ENCODE measurements at regions not wholly inside any gene's neighbourhood (a gene's known extent, or its start where the extent isn't known, plus 50 kb on each side); places are given as distances from the start of the nearest gene placed in this dataset.

DNA sequence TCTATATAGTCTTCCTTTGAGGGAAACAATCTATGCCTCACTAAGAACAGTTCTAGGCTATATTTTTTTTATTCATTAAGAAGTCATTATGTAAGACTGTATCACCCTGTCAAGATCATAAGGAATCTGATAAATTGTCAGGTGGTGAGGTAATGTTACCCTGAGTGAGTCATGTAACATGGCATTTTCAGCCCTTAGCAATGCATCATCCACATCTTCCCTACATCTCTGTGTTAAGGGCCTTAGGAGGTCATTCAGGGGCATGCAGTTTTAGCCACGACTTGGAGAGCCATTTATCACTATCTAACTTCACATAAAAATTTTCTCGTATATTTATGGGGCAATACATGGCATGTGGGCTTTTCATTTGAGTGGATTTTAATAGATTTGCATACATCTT is 924.5 kb upstream of the MBL2 start:
- TF ChIP-seq EZH2phosphoT487 (conservative IDR thresholded peaks at IDR 0.05; ENCODE audit: low read length), result no peak
- TF ChIP-seq, protein P1, sequence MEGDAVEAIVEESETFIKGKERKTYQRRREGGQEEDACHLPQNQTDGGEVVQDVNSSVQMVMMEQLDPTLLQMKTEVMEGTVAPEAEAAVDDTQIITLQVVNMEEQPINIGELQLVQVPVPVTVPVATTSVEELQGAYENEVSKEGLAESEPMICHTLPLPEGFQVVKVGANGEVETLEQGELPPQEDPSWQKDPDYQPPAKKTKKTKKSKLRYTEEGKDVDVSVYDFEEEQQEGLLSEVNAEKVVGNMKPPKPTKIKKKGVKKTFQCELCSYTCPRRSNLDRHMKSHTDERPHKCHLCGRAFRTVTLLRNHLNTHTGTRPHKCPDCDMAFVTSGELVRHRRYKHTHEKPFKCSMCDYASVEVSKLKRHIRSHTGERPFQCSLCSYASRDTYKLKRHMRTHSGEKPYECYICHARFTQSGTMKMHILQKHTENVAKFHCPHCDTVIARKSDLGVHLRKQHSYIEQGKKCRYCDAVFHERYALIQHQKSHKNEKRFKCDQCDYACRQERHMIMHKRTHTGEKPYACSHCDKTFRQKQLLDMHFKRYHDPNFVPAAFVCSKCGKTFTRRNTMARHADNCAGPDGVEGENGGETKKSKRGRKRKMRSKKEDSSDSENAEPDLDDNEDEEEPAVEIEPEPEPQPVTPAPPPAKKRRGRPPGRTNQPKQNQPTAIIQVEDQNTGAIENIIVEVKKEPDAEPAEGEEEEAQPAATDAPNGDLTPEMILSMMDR (IDR thresholded peaks at IDR 0.05; ENCODE audit: insufficient read depth, low read length, poor library complexity, severe bottlenecking), result no peak
- H3K9ac ChIP-seq (ENCODE audit: low read length), result no peak overlapping the region

DNA sequence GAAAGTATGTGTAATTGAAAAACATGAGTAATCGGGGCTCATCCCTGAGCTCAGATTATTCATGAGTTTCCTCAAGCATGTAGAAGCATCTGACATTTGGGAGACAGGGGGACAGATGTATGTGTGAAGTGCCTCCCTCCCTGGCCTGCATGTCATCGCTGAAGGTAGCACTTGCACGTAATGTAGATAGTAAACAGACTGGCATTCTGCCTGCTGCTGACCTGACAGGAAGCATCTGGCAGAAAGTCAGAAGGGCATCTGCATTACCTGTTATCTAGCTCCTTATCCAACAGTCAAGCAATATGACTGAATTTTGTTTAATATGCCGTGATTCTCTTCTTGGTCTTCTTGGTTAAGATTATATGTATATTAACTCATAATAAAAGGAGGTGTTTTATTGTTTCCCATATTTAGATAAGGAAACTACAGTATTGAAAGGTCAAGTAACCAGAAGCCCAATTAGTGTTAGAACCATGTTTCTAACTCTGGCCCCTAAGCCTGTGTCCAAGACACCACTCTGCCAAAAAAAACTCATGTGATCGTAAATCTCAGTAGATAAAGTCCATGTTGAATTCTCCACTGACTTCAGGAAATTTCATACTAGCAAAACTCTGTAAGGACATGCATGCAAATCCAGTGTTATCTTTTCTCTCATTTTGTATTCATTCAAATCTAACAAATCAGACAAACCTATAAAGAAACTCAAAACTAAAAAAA is 918.1 kb upstream of the MBL2 start:
- H3F3A ChIP-seq (ENCODE audit: insufficient read depth), result no peaks in the 10 kb centered on the region
- TF ChIP-seq, protein P1 (IDR thresholded peaks at IDR 0.05; ENCODE audit: insufficient read depth, low read length, poor library complexity, severe bottlenecking), result no peak
- no peak for TF ChIP-seq EZH2phosphoT487 (conservative IDR thresholded peaks at IDR 0.05; ENCODE audit: low read length)
- no peaks in the 10 kb centered on the region for H3K27me3 ChIP-seq (ENCODE audit: low read length)
- no peaks in the 10 kb centered on the region for H3K79me2 ChIP-seq (ENCODE audit: insufficient read depth, low read length)
- H3K9me3 ChIP-seq (ENCODE audit: insufficient read depth, low read length), result no peaks in the 10 kb centered on the region
- no peak overlapping the region for H3K9ac ChIP-seq (ENCODE audit: low read length)
- no peak overlapping the region for H3K4me3 ChIP-seq (ENCODE audit: insufficient read depth, low read length, poor library complexity, severe bottlenecking)
- H3K27ac ChIP-seq (ENCODE audit: low read depth, low read length), result no peak overlapping the region
- H3K4me2 ChIP-seq (ENCODE audit: low read depth, low read length, poor library complexity, severe bottlenecking), result no peak overlapping the region
- no peaks in the 10 kb centered on the region for H3K36me3 ChIP-seq (ENCODE audit: low read length)
- no peaks in the 10 kb centered on the region for H4K20me1 ChIP-seq (ENCODE audit: low read depth, low read length)
- H3K9me2 ChIP-seq (replicated peaks; ENCODE audit: insufficient read depth, low read length), result no peaks in the 10 kb centered on the region
- H2AFZ ChIP-seq (ENCODE audit: low read depth, low read length, severe bottlenecking), result no peak overlapping the region

More for the DNA sequence above, 924.5 kb upstream of the MBL2 start:
- H3F3A ChIP-seq (ENCODE audit: insufficient read depth), result no peaks in the 10 kb centered on the region
- H2AFZ ChIP-seq (ENCODE audit: low read depth, low read length, severe bottlenecking), result no peak overlapping the region
- H3K27me3 ChIP-seq (ENCODE audit: low read length), result no peaks in the 10 kb centered on the region
- H3K79me2 ChIP-seq (ENCODE audit: insufficient read depth, low read length), result no peaks in the 10 kb centered on the region
- no peak overlapping the region for H3K4me2 ChIP-seq (ENCODE audit: low read depth, low read length, poor library complexity, severe bottlenecking)
- no peaks in the 10 kb centered on the region for H4K20me1 ChIP-seq (ENCODE audit: low read depth, low read length)
- no peaks in the 10 kb centered on the region for H3K9me2 ChIP-seq (replicated peaks; ENCODE audit: insufficient read depth, low read length)
- no peaks in the 10 kb centered on the region for H3K9me3 ChIP-seq (ENCODE audit: insufficient read depth, low read length)
- no peak overlapping the region for H3K27ac ChIP-seq (ENCODE audit: low read depth, low read length)
- no peak overlapping the region for H3K4me3 ChIP-seq (ENCODE audit: insufficient read depth, low read length, poor library complexity, severe bottlenecking)
- H3K36me3 ChIP-seq (ENCODE audit: low read length), result no peaks in the 10 kb centered on the region

DNA sequence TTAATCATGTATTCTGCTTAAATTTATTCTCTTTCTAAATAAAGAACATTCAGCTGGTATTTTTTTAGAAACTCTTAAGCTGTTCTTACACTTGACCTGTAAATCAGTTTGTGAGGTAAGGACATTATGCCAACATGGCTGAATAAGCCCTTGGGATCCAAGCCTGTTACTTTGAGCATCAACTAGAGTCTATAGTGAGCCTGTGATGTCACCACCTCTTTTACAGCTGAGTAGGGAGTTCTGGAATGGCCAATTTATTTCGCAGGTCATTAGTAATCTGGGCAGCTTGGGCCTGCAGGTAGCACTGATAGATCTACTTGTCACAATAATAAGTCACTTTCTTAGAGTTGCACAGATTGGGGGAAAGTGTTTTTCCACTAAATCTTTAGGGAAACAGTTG is 915.2 kb upstream of the MBL2 start:
- Histone ChIP-seq H2AFZ (ENCODE audit: low read depth, low read length, severe bottlenecking) (no peak overlapping the region), H3K27ac (ENCODE audit: low read depth, low read length) (no peak overlapping the region), H3K36me3 (ENCODE audit: low read length) (no peaks in the 10 kb centered on the region), H3K27me3 (ENCODE audit: low read length) (no peaks in the 10 kb centered on the region), H3K9me2 (replicated peaks; ENCODE audit: insufficient read depth, low read length) (no peaks in the 10 kb centered on the region), H4K20me1 (ENCODE audit: low read depth, low read length) (no peaks in the 10 kb centered on the region), H3K4me3 (ENCODE audit: insufficient read depth, low read length, poor library complexity, severe bottlenecking) (no peak overlapping the region), H3K9me3 (ENCODE audit: insufficient read depth, low read length) (no peaks in the 10 kb centered on the region), H3K9ac (ENCODE audit: low read length) (no peak overlapping the region), H3K79me2 (ENCODE audit: insufficient read depth, low read length) (no peaks in the 10 kb centered on the region), H3F3A (ENCODE audit: insufficient read depth) (no peaks in the 10 kb centered on the region), H3K4me2 (ENCODE audit: low read depth, low read length, poor library complexity, severe bottlenecking) (no peak overlapping the region)
- no peak for TF ChIP-seq EZH2phosphoT487 (conservative IDR thresholded peaks at IDR 0.05; ENCODE audit: low read length)
- TF ChIP-seq, protein P1 (IDR thresholded peaks at IDR 0.05; ENCODE audit: insufficient read depth, low read length, poor library complexity, severe bottlenecking), result no peak

All from SU-DHL-6 (cell line).